ELF-1 (cell line): ENCODE measurements at regions not wholly inside any gene's neighbourhood (a gene's known extent, or its start where the extent isn't known, plus 50 kb on each side); places are given as distances from the start of the nearest gene placed in this dataset.
A peak's percentile ranks its signal among the peaks of the same experiment; 100 is the strongest.

ENCODE experiments used
- DNase-seq: peaks from one replicate; pipeline ENCODE4 v3.0.0-alpha.2; 2016; ENCODE audit warnings: low read depth, low spot score

DNA sequence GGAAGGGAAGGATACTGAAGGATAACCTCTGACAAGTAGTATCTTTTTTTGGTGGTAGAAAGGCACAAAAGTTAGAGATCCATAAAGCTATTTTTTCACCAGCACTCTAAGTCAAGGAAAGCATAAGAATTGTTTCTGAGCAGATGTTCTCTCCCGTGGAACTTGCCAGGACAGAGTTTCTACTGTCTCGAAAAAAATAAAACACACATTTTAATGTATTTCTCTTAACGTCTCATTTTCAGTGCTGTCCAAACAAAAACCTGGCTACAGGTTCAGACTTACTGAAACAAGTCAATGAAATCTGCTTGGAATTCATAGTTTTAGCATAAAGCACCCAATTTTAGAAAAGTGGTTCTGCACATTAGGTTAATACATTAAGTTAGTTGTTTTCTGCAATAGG, 338.3 kb downstream of the LTN1 start:
- DNase-seq, result no peak

DNA sequence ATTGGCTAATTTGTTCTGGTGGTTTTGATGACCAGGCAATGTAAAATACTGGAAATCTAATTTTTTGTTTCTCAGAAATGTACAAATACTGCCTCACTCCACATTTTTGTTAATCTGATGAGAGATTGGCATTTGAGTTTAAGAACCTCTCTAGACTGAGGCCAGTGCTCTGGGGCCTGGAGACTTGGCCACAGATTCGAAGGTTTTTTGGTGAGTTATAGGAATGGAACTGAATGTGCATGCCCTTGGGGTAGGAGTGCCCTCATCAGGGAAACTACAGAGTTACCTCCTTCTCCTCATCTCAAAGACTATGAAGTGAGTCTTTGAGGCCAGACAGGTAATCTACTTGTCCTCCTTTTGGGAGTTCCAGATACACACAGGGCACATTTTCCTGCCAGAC, 347.9 kb downstream of the LTN1 start:
- DNase-seq, result no peak

DNA sequence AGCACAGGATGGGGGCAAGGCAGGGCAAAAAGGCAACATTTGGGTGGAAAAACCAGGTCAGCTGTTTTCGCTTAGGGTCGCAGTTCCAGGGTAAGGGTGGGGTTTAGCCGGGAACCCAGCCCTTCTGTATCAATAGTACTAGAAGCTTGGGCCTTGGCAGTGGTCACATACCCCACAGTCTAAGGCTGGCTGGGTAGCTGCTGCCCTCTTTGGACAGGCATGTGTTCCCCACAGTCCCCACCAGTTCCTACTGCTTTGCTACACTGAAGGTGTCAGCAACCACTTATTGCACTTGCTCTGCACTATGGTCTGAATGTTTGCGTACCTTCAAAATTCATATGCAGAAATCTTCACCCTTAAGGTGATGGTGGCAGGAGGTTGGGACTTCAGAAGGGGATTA, 349.8 kb downstream of the LTN1 start:
- DNase-seq, result no peak

DNA sequence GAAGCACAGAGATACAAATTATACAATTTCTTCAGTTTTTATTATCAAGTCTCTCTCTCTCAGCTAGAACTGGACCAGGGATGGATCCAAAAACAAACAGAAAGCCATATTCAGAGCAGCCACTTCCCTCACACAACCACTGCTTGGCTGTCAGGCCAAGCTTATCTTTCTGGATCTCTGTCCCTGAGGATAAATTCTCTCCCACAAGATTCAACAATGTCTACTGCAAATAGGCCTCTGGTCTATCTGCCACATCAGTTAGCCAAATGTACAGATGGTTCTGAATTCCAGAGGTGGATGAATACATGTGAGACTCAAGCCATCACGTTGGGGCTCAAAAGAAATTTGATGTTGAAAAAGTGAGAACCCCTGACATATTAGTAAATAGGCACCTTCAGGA, 350.9 kb downstream of the LTN1 start:
- DNase-seq, result no peak

DNA sequence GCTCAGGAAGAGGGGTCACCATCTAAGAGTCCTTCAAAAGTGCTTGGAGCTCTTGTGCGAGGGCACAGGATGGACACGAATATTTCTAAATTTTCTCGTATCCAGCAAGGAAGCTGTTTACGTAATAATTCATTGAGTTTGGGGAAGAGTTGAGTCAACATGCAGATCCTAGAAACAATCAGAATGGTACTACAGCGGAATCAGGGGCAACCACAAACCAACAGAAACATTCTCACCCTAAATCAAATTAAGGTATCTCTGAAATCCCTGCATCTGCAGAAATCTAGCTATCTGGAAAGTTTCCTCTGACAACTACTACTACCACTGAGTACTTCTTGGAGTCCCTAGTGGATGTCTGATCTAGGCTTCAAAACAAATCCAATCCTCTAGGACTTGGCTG, 352.4 kb downstream of the LTN1 start:
- no peak for DNase-seq

DNA sequence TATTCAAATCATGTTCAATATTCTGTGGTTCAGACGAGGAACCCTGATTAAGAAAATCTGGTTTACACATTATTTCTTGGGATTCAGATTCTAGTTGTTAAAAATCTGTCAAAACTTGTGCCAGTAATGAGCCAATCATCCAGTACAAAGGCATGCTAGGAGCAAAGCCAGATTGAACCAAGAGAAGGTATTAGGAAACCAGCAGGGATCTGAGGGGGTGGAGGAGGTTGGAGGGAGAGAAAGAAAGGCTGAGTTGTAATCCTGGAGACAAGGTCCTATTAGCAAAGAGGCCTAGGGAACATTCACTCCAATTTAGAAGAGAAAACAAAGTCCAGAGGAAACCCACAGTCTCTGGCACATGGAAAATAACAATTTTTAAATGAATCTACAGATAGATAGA, 352.9 kb downstream of the LTN1 start:
- DNase-seq, result no peak

DNA sequence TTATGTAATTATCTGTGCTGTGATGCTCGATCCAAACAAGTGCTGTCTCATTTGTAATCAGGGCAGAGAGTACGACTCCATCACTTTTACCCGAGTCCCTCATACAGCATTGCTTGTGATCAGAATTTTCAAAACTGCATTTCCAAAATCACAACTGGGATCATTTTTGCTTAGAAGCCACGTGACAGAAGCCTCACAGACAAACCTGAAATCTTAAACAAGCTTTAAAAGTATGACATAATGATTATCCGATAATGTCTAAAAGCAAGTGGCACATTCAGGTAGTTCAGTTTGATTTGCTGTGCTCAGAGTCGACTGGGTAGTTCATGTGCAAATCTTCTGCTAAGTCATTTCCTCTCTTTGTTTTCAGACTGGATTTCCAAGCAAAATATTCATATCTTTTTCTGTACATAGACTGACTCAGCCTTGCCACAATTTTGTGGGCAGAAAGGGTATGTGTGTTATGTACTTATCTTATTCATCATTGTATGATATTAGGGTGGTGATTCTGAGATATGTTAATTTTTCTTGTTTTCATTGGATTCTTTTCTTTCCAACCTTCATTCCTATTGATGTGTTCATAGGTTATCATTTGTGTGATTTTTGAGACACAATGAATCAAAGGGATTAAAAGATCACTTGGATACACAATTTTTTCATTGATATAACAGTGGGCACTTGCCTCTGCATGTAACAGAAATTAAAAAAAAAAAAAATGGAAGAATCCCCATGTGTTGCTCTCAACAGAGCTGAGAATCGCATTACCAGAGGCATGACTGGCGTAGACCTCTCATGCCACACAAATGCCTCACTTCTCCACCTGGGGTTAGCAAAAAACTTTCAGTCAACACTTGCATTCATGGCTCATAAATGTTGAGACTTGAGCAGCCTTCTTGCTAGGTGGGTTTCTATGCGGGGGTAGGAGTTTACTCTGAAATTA, 355.7 kb downstream of the LTN1 start:
- no peak for DNase-seq

DNA sequence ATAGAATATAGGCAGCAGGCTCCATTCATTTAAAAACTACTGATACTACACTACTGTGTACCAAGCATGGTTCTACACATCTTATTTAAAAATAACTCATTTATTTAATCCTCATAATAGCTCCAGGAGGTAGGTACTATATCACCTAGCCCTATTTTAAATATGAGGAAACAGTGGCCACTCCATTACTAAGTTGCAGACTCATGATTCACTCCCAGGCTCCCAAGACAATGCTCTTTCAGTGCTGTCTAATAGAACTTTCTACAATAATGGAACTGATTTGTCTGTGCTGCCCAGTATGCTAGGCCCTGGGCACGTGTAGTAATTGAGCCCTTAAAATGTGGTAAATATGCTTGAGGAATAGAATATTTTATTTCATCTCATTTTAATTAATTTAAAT, 357.1 kb downstream of the LTN1 start:
- DNase-seq, result no peak

DNA sequence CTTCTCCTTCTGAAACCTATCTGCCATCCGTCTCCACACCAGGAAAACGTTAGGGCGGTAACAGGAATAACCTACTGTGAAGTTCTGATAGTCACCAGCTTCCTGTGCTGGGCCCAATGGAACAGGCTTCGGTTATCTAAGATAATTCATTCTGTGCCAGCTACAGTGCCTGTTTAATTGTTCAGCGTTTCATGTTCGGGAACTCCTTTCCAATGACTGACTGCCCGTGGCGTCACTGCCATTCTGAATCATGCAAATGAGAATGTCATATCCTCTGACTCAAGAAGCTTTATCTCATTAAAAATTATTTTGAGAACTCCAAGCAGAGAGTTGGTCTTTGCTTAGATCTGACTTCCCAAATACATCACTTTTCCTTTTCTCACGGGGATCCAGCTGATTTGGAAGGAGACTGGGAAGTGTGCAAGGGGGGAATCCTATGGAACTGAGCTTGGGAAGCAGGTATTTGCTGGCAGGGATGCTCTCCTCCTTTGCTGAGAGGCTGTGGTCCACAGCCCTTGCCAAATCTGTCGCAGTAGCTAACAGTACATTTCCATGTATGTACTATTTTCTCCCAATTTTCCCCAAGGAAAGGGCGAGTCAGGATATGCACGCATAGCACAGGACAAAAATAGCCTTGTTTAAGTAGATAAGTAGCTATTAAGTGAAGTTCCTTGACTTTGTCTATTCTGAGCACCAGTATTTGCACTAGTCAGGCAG, 358.7 kb downstream of the LTN1 start:
- no peak for DNase-seq

DNA sequence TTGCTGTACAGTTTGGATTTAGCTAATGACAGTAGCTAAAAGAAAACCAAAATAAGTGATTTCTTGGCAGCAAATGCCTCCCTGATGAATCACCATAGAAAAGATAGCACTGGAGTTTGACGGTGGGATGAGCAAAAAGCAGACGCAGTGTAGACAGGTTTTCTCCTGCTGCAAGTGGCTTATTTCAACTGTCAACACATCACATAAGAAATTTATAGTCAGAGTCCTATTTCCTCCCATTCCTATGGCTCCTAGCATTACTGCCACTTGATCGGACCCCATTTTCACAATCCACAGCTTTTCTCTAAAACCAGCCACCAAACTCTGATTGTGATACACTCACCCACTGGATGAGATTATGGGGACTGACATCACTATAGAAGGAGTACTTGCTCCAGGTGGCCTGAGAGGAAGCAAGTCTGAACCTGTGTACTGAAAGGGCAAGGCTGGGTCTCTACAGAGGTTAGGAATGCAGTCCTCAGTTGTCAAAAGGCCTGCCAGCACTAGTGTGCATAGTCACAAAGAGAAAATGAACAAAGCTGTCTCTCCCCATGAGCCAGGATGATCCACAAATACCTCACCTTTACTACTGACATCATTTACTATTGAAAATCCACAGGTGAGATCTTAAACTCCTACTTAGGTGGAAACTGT, 359.8 kb downstream of the LTN1 start:
- peak; percentile 14 for DNase-seq

DNA sequence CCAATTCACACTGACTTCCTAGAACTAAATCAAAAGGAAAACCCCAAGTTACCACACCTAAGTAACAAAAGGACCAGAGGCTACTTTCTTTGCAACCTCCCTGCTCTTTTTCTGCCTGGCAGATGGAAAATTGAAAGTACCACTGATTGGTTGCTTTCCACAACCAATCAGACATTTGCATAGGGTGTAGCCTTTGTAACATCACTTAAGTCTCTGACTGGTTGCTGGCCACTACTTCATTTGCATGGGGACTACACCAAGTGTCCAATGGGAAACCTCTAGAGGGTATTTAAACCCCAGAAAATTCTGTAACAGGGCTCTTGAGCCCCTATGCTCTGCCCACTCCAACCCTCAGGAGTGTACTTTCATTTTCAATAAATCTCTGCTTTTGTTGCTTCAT, 365.0 kb downstream of the LTN1 start:
- DNase-seq, result no peak

DNA sequence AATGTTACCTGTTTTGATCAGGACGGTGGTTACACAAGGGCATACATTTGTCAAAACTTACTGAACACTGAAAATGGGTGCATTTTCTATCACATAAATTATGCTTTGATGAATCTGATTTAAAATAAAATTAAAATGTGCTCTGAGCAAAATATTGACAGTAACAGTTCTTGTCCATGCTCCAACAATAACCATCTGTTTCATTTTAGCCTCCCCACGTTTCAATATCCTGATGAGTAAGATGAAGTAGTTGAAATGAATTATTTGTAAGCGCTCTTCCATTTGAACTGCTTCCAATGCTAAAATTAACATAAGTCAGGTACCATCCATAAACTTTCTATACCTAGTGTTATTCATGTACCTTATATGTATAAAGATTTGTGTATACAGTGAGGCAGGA, 365.4 kb downstream of the LTN1 start:
- DNase-seq, result no peak

DNA sequence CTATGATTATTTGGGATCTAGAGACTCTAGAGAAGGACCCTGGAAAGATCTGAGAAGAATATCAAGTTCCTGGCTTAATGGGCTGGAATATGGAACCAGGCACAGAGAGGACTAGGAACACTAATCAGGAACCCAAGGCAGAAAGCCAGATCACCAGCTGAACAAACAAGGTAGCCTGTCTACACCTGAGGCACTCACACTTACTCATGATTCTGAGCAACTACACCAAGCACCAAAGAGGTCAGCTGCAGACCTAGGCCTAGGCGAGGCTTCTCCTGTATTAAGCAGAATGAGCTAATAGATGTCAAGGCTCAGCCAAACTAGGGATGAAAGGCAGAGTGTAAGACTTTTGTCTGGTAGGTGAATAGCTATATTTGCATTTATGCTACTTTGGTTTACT, 368.1 kb downstream of the LTN1 start:
- no peak for DNase-seq

DNA sequence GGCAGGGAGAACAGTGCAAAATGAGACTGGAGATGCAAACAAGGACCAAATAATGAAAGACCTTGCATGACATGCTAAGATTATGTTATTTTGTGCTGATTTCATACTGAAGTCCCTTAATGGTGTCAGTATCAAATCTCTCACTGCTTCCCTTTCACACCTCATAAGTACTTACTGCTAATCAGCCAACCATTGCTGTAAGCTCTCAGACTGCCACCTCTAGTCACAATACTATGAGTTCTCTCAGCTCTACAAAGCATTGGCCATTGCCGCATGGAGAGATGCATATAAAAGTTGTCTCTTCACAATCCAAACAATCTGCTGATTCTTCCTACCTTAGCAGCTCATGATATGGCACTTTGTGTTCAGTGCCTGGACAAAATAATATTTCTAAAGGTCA, 375.4 kb downstream of the LTN1 start:
- no peak for DNase-seq

DNA sequence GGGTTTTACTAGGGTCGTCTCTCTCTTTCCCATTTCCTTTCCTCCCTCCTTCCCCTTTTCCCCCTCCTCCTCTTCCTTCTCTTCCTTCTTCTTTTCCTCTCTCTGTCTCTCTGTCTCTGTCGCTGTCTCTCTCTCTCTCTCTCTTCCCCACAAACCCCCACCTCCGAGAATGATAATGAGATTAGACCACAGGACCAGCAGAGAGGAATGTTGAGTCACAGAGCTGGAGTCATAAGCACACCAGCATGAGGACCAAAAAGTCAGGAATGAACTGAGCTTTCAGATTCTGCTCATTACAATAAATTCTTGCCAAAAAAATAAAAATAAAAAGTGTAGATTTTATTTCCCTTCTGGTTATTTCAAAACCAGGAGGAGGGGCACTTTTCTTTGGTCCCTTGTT, 377.4 kb downstream of the LTN1 start:
- no peak for DNase-seq

DNA sequence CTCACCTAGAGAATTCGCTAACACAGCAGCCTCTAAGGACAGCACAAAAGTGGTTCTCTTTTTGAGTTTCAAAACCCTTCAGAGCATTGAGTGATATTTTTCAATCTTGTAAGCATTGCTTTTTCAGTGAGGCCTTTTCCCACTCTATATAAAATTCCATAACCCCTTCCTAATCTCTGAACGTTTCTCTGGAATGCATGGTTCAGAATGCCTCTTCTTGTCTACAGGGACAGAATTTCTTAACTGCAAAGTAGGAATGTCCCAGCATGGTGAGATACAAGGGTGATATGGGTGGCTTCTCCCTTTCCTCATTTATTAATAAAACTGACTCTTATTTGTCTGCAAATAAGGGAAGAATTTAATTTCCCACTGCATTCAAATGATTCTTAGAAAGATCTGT, 377.9 kb downstream of the LTN1 start:
- DNase-seq, result no peak

DNA sequence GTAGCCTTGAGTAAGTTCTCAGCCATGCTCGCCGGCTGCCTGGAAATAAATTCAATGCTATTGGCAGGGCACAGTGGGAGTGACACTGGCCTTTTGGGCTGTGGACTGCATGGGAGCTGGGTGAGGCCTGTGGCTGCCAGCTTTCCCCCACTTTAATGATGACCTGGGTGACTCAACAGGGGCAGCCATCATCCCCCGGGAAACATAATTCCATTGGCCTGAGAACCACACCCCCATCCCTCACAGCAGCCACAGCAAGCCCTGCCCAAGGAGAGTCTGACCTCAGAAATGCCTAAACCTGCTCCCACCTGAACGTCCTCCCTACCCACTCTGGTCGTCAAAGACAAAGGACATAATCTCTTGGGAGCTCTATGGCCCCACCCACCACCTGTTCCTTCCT, 384.0 kb downstream of the LTN1 start:
- no peak for DNase-seq

DNA sequence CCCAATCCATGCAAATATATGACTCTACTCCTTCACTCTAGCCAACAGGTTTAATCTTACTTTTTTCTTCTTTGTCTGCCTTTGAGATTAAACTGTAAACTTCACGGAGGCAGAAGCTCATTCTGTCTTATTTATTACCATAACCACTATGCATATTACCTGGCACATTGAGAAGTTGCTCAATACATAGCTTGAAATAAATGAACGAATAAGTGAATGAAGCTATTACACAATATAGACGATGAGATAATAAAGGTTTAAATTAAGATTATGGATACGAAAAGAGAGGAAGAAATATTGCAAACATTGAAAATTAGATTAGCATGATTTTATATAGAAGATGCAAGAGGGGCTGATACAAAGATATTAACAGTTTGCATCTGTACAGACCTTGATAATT, 385.1 kb downstream of the LTN1 start:
- no peak for DNase-seq

DNA sequence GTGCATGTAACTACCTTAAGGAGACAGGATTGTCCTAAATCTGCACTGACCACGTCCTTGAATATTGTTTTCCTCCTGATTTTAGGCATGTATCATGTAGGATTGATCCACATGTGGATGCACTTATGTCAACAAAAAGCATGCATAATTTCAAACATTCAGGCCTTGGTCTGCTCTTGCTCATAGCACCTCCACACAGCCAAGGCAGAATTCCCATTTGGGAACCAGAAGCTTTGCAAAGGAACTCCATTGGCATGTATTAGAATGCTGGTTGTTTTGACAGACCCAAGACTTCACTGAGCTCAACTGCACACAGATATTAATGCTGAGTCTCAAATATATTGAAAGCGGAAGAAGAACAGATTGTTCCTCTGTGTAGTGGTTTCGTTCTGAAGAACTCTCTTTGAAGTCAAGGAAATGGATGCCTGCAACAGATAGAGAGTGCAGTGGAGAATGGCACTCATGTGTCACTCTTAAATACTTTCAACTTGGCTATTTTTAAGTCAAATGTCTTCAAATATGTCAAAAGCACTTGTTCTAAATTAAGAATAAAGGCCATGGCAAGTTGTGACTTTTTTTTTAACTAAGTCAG, 387.6 kb downstream of the LTN1 start:
- DNase-seq, result no peak

DNA sequence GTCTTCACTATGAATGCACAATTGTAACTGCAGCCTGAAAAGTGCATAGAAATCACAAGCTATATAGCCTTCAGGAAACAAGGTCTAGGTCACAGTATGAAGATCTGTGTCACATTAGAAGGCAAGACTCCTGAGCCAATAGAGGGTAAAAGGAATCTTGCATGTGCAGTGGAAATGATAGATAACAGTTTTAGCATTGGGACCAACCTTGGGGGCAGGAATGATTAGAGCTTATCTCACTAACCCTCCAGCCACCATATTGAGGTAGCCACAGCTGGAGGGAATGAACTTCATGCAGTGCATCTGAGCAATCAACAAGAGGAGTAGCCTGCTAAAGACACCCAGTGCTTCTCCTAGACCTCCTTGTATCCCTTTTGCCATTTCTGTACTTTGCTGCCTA, 390.1 kb downstream of the LTN1 start:
- DNase-seq, result no peak

DNA sequence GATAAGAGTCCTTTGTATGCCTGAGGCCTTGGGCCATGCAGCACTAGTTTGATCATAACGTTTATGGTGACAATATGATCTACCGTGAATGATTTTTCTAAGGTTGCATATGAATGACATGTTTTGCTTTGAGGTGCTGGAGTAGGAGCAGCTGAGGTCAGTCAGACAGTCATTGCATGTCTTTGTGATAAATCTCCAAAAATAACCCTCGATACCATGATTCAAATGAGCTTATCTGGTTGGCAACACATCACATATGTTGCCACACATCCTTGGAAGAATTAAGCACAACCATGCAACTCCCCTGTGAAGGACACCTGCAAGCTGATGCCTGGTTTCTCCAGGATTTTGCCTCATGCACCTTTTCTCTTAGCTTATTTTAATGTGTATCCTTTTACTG, 394.5 kb downstream of the LTN1 start:
- no peak for DNase-seq

DNA sequence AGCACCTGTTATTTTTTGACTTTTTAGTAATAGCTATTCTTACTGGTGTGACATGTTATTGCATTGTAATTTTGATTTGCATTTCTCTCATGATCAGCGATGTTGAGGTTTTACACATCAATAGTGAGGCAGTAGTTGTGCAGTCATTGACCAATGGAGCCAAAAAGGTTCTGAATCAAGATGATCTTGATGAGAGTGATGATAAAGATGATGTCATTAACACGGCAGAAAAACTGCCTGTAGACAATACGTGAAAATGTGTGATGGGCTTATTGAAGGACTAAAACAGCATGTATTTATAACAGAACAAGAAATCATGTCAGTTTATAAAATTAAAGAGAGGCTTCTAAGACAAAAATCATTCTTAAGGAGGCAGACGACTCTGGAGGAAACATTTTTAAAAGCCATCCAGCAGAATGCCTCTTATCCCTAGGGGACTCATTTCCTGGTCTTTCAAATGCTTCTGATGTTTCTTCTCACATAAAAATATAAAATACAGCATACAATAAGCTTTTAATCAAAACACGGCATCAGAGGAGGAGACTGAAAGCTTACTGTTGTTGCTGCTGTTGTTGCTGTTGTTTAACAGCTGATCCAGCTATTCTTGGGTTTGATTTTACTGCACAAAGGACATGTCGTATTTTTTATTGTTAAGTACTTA, 400.3 kb downstream of the LTN1 start:
- DNase-seq, result no peak
